Esophagus squamous epithelium (tissue), 4 donors: ENCODE measurements at regions not wholly inside any gene's neighbourhood (a gene's known extent, or its start where the extent isn't known, plus 50 kb on each side); places are given as distances from the start of the nearest gene placed in this dataset.
"Not testable (repeated sequence)": the region's sequence is repeated elsewhere in the genome, so short reads cannot be mapped to it uniquely, and the experiment has no call there.

Experiments
- CTCF ChIP-seq, 6 experiments: fragments of 450-650 bp in 4 of 6; fragments of 200-600 bp in 2 of 6; sonication (generic) in 2 of 6; IDR thresholded peaks; one replicate each; pipeline ENCODE4 v1.5.1; 2016 to 2019; ENCODE audit warnings: antibody characterized with exemption in 6 of 6, mild to moderate bottlenecking in 4 of 6, moderate library complexity in 4 of 6
- POLR2A ChIP-seq, 4 donors: fragments of 450-650 bp; IDR thresholded peaks; one replicate each; pipeline ENCODE4 v1.6.1; 2017; ENCODE audit warnings: antibody characterized with exemption in 4 of 4, mild to moderate bottlenecking in 4 of 4, moderate library complexity in 3 of 4

GRCh38 chr17:71106056-71106455 lies 936.7 kb downstream of the KCNJ2 start:
- TF ChIP-seq POLR2A, CTCF (IDR thresholded peaks at IDR 0.05): not testable (repeated sequence)
